Activated T-helper 2 cell treated with anti-CD3 and anti-CD28 coated beads, Interferon-gamma antibody, Interleukin-2, Interleukin-4, amounts not matched to agents 10 μg/mL and 5 μg/mL and 100 μg/mL, durations not matched to agents 14 hours and 24 hours and 36 hours (primary cell): ENCODE measurements at regions not wholly inside any gene's neighbourhood (a gene's known extent, or its start where the extent isn't known, plus 50 kb on each side); places are given as distances from the start of the nearest gene placed in this dataset.

Experiments
- DNase-seq: peaks from one replicate; pipeline ENCODE4 v3.0.0; 2021; ENCODE audit warnings: low spot score
- H3K27ac Mint-ChIP-seq: one replicate; pipeline ENCODE4 v1.8.0; 2021; ENCODE audit warnings: mixed read lengths
- H3K27me3 Mint-ChIP-seq: one replicate; pipeline ENCODE4 v1.8.0; 2021; ENCODE audit warnings: low read depth, mixed read lengths
- H3K36me3 Mint-ChIP-seq: one replicate; pipeline ENCODE4 v1.8.0; 2021; ENCODE audit warnings: low read depth, mixed read lengths
- H3K4me1 Mint-ChIP-seq: one replicate; pipeline ENCODE4 v1.8.0; 2021; ENCODE audit warnings: low read depth, mixed read lengths
- H3K4me3 Mint-ChIP-seq: one replicate; pipeline ENCODE4 v1.8.0; 2021; ENCODE audit warnings: low read depth, mild to moderate bottlenecking, moderate library complexity, mixed read lengths
- H3K9me3 Mint-ChIP-seq: one replicate; pipeline ENCODE4 v1.8.0; 2021; ENCODE audit warnings: mixed read lengths
- intact Hi-C: fragments of 100-400 bp; cut with micrococcal nuclease; formaldehyde crosslinking; loops from one replicate; pipeline ENCODE4 v1.15.1; 2023

DNA sequence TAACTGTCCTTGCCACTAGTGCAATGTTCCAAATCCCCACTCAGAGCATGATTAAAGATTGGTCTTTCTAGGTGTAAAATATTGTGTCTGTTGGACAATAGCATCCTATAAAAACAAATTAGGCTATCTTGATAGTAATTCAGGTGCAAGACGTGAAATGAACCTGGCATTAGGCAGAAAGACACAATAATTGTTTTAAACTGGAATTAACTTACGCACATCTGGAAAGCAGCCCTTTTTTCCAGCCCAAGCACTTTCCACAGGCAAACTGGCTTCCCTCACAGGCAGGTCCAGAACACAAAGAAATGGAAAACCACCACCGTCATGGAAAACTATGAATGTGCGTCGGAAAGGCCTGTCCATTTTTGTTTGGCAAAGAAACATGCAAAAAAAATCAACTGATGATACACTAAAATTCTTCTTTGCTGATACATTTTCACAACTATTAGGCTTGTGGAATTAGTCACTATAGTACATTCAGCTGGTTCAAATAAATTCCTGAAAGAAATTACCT lies 474.7 kb upstream of the IL12A start:
- H3K27ac Mint-ChIP-seq = no peak overlapping the region
- no peaks in the 10 kb centered on the region for H3K9me3 Mint-ChIP-seq
- no peak for DNase-seq
- no peaks in the 10 kb centered on the region for H3K4me1 Mint-ChIP-seq
- H3K36me3 Mint-ChIP-seq = no peaks in the 10 kb centered on the region
- H3K27me3 Mint-ChIP-seq = no peaks in the 10 kb centered on the region
- no peak overlapping the region for H3K4me3 Mint-ChIP-seq
- intact Hi-C loops = no loop called here

DNA sequence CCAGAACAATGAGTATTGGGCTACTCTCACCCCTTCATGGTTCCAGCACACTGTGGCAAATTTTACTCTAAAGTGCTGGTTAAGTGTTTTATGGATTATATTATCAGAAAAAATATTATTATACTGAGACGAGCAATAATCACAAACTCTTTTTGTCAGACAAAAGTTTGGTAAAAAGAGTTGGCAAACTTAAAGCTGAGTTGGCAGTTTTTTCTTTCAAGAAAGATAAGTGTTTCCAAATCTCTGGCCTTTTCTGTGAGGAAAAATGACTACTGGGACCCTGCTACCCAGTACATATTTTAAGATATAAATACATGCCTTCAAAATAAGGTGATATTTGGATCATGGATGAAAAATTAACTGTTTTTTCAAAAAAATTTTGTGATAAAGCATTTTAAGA lies 471.5 kb upstream of the IL12A start:
- Mint-ChIP-seq H3K36me3 (no peaks in the 10 kb centered on the region), H3K9me3 (no peaks in the 10 kb centered on the region), H3K27ac (no peak overlapping the region), H3K4me1 (no peaks in the 10 kb centered on the region), H3K27me3 (no peaks in the 10 kb centered on the region), H3K4me3 (no peak overlapping the region)
- intact Hi-C loops = no loop called here
- no peak for DNase-seq

DNA sequence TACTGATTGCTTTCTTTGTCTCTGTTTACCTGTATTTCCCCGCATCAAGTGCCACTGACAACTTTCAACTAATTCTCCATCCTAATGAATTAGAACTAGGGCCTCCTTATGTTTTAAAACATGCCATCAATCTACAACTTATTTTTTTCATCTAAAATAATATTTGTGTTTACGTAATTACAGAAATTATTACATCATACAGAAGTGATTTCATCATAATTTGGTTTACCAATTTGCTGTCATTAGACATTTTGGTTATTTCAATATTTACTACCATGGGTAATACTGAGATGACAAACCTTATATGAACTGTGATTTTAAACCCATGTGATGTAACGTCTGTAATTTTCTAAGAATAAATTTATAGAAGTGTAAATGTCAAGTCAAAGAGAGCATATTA lies 468.0 kb upstream of the IL12A start:
- Mint-ChIP-seq H3K9me3 (no peaks in the 10 kb centered on the region), H3K27ac (no peak overlapping the region), H3K36me3 (no peaks in the 10 kb centered on the region), H3K27me3 (no peaks in the 10 kb centered on the region), H3K4me3 (no peak overlapping the region), H3K4me1 (no peaks in the 10 kb centered on the region)
- no peak for DNase-seq
- intact Hi-C loops = no loop called here

DNA sequence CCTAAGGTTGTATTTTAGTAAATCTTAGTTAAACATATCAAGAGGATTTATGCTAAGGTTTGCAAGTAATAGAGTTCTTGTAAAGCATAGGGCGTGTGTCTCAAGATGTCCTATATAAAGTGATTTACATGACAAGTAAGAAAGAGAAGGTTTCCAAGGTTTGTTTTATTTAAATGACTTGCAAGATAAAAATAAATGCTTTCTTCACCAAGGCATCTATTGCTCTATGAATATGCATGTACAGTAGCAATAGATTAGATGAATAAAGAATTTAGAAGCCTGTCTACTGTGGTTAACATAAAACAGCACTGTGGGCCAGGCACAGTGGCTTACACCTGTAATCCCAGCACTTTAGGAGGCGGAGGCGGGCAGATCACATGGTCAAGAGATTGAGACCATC lies 466.4 kb upstream of the IL12A start:
- no peak for DNase-seq
- Mint-ChIP-seq H3K9me3 (no peaks in the 10 kb centered on the region), H3K27ac (no peak overlapping the region), H3K4me3 (no peak overlapping the region), H3K4me1 (no peaks in the 10 kb centered on the region), H3K36me3 (no peaks in the 10 kb centered on the region), H3K27me3 (no peaks in the 10 kb centered on the region)
- intact Hi-C loops = no loop called here

DNA sequence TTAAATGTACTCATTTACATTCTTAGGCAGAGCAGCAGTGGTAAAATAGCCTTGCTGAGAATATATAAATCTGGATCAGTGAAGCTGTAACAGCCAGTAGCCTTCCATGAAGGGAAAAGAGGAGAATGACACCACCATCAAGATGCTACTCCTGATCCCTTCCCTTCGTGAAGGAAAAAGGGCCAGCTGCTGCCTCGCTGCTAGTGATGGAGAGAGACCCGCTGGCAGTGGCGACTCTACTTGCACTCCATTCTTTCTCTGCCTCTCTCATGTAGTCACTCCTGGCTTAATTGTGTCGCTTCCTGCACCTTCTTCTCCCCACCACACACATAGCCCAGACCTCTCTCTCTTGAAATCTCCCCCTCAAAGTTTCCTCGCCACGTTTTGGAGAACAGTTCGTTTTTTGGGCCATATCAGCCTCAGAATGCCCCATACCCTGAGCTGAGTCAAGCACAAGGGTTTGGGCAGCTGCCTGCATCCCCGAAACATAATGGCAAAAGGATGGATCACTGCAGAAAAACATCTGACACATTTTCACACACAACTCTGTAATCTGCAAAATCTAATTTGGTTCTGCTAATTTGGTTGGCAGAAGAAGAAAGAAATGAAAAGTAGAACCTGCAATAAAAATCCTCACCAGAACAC lies 460.3 kb upstream of the IL12A start:
- H3K27me3 Mint-ChIP-seq = no peaks in the 10 kb centered on the region
- H3K4me1 Mint-ChIP-seq = no peaks in the 10 kb centered on the region
- no peak overlapping the region for H3K27ac Mint-ChIP-seq
- H3K36me3 Mint-ChIP-seq = no peaks in the 10 kb centered on the region
- H3K9me3 Mint-ChIP-seq = no peaks in the 10 kb centered on the region
- DNase-seq = no peak
- intact Hi-C loops = no loop called here
- H3K4me3 Mint-ChIP-seq = no peak overlapping the region

DNA sequence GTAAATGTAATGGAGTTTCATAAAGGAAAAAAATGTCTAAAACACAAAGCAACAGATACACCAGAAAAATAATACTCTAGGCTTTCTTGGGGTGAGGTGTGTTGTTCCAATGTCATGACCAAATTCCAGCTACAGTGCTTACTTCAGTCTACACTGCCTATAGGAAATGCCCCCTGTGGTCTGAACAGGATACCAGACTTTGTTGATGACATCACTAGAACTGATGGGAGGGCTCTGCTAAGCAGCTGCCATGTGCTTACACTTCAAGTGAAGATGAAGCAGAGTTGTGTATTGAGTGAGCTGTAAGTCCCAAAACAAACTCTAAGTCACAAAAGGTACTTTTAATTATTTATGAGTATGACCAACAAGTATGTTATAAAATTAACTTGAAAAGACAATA lies 456.1 kb upstream of the IL12A start:
- Mint-ChIP-seq H3K27me3 (no peaks in the 10 kb centered on the region), H3K9me3 (no peaks in the 10 kb centered on the region), H3K36me3 (no peaks in the 10 kb centered on the region), H3K4me3 (no peak overlapping the region), H3K27ac (no peak overlapping the region), H3K4me1 (no peaks in the 10 kb centered on the region)
- DNase-seq = no peak
- intact Hi-C loops = no loop called here

DNA sequence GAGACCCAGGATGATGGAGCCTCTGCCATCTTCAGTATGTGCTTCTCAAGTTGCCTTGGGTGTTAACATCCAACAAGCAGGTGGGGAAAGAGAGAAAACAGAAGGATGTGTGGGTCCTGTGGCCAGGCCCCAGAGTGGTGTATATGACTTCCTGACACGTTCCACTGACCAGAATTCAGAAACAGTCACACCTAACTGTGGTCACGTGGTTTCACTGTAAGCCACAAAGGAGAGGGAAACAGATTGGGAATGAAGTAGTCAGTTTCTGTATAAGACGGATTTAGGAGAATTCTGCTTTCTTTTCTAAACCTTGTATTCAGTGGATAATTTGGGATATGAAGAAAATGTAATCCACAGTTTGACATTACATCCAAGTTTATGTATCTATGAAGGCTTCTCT lies 454.1 kb upstream of the IL12A start:
- no peaks in the 10 kb centered on the region for H3K36me3 Mint-ChIP-seq
- intact Hi-C loops = no loop called here
- no peak for DNase-seq
- H3K4me1 Mint-ChIP-seq = no peaks in the 10 kb centered on the region
- no peaks in the 10 kb centered on the region for H3K27me3 Mint-ChIP-seq
- H3K4me3 Mint-ChIP-seq = no peak overlapping the region
- no peak overlapping the region for H3K27ac Mint-ChIP-seq
- no peaks in the 10 kb centered on the region for H3K9me3 Mint-ChIP-seq

DNA sequence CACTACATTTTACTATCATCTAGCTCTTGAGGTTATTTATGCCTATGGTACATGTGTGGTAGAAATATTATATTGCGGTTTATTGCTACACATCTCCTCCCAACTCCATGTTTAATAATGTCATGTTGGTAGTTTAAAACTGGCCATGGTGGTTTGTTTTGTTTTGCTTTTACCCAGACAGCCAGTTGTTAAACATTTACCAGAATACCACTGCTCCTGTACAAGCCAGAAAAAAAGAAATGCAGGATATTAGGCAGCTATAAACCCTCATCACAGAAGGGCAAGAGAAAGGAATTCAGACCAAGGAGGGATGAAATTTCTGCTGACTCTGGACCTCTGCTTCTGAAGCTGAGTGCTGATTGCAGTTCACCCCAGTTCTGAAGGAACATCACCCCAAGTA lies 451.8 kb upstream of the IL12A start:
- Mint-ChIP-seq H3K36me3 (no peaks in the 10 kb centered on the region), H3K4me1 (no peaks in the 10 kb centered on the region), H3K27me3 (no peaks in the 10 kb centered on the region), H3K4me3 (no peak overlapping the region), H3K9me3 (no peaks in the 10 kb centered on the region), H3K27ac (no peak overlapping the region)
- DNase-seq = no peak
- intact Hi-C loops = no loop called here

DNA sequence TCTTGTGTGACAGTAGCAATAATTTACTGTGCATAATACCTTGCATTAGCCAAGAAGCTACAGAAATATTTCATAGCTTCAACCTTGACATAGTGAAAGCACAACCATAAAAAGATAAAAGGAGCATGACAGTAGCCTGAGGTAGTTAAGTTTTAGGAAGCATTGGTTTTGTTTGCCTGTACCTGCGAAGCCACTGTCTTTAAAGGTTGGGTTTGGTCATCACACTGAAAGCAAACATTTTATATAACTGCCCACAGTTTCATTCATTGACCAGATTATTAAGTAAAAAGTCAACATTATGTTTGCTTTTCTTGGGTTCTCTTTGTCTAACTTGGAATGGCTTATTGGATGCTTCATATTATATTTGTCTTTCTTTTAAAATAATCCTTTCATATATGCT lies 450.1 kb upstream of the IL12A start:
- H3K36me3 Mint-ChIP-seq = no peaks in the 10 kb centered on the region
- intact Hi-C loops = no loop called here

DNA sequence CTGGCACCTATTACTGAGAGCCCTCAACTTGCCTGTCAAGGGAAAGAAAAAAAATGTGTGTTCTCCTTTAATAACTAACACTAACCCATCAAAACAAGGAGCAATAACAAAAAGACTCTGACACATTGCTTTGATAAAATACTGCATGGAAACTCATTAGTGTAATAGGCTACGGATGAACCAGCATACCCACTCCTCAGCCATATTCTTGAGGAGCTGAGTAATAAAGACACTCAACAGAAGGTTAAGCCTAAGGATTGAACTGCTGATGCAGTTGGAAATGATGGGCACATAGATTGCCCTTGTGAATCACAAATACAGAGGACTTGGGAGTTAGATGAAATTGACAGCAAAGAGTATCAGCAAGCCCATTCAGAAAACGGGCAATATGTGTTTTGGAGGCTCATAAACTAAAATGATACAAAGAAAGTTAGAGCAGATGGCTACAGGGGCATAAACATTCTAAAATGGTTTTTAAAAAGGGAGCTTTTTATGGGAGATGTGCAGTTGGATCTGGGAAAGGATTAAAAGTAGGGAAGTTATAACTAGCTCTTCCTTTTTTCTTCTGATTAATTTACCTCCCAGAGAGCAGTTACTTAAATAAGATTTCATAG lies 447.6 kb upstream of the IL12A start:
- Mint-ChIP-seq H3K27me3 (no peaks in the 10 kb centered on the region), H3K9me3 (no peaks in the 10 kb centered on the region), H3K27ac (no peak overlapping the region), H3K36me3 (no peaks in the 10 kb centered on the region), H3K4me3 (no peak overlapping the region), H3K4me1 (no peaks in the 10 kb centered on the region)
- intact Hi-C loops = no loop called here
- DNase-seq = no peak

More for the DNA sequence above, 450.1 kb upstream of the IL12A start:
- no peak for DNase-seq
- Mint-ChIP-seq H3K9me3 (no peaks in the 10 kb centered on the region), H3K27me3 (no peaks in the 10 kb centered on the region), H3K27ac (no peak overlapping the region), H3K4me1 (no peaks in the 10 kb centered on the region), H3K4me3 (no peak overlapping the region)

DNA sequence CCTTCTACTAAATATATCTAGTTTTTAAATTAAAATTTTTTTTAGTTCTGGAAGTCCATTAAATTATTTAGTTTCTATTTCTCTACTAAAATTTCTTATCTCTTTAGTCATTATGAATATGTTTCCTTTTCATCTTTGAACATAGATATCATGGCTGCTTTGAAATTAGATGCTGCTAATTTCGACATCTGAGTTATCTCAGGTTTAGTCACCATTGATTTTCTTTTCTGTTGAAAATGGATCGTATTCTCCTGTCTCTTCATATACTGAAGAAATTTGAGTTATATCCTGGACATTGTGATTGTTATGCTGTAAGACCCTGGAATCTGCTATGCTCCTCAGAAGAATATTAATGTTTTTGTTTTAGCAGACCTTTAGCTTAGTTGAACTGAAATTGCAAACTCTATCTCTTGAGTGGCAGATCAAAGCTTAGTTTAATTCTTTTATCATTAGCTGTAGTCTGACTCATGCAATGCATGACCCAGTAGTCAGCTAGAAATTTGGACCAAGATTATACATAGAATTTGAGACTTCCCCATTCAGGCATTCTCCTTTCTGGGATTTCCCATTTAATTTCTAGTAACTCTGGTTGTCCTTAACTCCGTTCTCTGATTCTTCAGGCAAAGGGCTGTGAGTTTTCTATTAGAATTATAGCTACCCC lies 439.8 kb upstream of the IL12A start:
- intact Hi-C loops = no loop called here
- H3K27ac Mint-ChIP-seq = no peak overlapping the region
- H3K9me3 Mint-ChIP-seq = no peaks in the 10 kb centered on the region
- no peaks in the 10 kb centered on the region for H3K4me1 Mint-ChIP-seq
- H3K4me3 Mint-ChIP-seq = no peak overlapping the region
- no peaks in the 10 kb centered on the region for H3K36me3 Mint-ChIP-seq
- DNase-seq = no peak
- no peaks in the 10 kb centered on the region for H3K27me3 Mint-ChIP-seq

DNA sequence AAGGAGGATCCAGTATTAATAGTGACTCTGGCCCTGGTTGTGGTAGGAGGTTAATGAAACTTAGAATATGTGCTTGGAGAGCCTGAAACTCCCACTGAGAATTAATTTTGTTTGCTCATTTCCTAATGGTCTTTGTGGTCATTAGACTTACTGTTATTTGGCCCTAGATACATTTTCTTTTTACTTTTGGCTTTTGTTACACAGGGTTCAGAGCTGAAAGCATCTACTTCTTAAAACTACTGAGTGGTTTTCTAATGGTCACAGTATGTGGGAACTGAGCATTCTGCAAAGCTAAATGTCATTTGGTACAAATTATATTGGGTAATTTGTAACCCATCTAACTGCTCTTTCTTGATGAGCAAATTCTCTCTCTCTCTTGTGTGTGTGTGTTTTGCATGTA lies 433.4 kb upstream of the IL12A start:
- H3K9me3 Mint-ChIP-seq = no peaks in the 10 kb centered on the region
- no peak for DNase-seq
- intact Hi-C loops = no loop called here
- H3K36me3 Mint-ChIP-seq = no peaks in the 10 kb centered on the region
- H3K4me1 Mint-ChIP-seq = no peaks in the 10 kb centered on the region
- H3K27me3 Mint-ChIP-seq = no peaks in the 10 kb centered on the region
- H3K4me3 Mint-ChIP-seq = no peak overlapping the region
- H3K27ac Mint-ChIP-seq = no peak overlapping the region

DNA sequence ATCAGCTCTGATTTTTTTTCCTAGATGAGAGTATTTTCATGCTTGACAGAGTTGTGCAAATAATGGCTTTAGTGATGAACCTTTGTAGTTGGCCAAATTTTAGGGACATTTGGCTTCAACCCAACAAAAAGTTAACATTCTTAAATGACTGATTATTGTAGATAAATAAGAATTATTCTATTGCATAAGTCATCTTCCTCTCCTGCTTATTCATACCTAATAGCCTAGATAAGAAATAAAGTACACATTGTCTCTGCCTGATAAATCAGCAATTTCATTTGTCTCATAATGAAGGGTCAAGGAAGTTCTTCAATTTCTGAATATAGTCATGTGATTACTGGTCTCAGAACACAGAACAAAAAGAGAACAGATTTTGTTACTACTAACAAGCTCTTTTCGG lies 428.9 kb upstream of the IL12A start:
- no peaks in the 10 kb centered on the region for H3K36me3 Mint-ChIP-seq

More for the DNA sequence above, 428.9 kb upstream of the IL12A start:
- no peak for DNase-seq
- Mint-ChIP-seq H3K27me3 (no peaks in the 10 kb centered on the region), H3K4me3 (no peak overlapping the region), H3K4me1 (no peaks in the 10 kb centered on the region), H3K27ac (no peak overlapping the region), H3K9me3 (no peaks in the 10 kb centered on the region)
- intact Hi-C loops = no loop called here
